ENCODE measurements at regions not wholly inside any gene's neighbourhood (a gene's known extent, or its start where the extent isn't known, plus 50 kb on each side); places are given as distances from the start of the nearest gene placed in this dataset.

- no peak for DNase-seq (ENCODE audit: low spot score)
These were observed 505.9 kb downstream of the SI start for GRCh38 chr3:164572436-164572835.

DNA sequence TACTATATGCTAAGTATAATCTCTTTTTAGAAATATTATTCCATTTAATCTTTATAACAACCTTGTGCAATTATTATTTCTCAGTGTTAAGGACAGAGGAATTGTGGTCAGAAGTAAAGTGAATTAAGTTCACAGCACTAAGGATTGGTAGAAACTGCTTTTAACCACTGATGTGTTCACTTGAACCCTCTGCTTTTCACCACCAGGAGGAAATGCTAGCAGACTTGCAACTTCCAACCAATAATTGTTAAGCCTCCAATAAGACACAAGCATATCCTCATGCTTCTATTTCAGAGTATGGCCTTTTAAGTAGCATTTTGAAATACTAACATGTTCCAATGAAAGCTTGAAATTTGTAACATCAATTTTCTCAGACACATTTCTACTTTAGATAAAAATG is 527.4 kb downstream of the SI start:
- DNase-seq (ENCODE audit: low spot score): no peak

DNA sequence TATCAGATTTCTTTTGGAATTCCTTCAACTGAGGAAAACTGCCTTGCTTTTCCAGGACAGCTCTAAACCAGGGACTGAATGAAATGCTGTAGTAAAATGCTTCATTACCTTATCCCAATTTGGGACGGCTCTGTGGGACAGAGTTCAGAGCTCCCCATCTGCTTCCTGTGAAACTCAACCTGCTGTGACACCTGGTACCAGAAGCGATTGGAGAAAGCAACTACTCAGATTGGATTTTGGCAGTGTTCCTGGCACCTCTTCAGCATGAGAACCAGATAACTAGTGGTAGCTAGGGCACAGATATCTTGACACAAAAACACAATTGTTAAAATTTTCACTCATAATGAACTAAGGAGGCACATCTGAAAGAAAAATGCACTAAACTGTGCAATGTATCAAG is 539.1 kb downstream of the SI start:
- DNase-seq (ENCODE audit: low spot score): no peak

GRCh38 chr3:164537485-164537884 is 540.8 kb downstream of the SI start:
- DNase-seq (ENCODE audit: low spot score): no peak

GRCh38 chr3:164533275-164533674 is 545.0 kb downstream of the SI start:
- DNase-seq (ENCODE audit: low spot score): no peak

- DNase-seq (ENCODE audit: low spot score): no peak
These were observed 552.0 kb downstream of the SI start for GRCh38 chr3:164526250-164526649.

GRCh38 chr3:164524201-164524600 is 554.1 kb downstream of the SI start:
- DNase-seq (ENCODE audit: low spot score): no peak

GRCh38 chr3:164522073-164522763 is 556.1 kb downstream of the SI start:
- DNase-seq (ENCODE audit: low spot score): no peak

- no peak for DNase-seq (ENCODE audit: low spot score)
These were observed 556.7 kb downstream of the SI start for GRCh38 chr3:164521644-164522043.

DNA sequence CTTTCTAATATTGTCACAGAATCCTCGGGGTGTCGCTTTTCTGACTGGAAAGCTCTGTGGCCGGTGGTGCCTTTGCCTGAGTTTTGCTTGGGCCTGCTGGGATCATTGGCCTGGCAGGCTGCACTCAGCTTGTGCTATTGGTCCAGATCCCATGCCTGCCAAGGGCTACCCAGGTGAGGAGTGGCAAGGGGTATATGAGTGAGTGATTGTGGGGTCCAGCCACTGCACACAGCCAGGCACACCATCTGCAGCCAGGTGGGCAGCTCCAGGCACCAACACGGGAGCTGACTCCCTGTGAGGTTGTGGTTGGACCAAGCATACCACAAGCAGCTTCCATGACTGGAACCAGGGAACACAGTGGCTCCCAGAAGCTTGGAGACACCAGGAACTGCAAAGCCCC is 557.2 kb downstream of the SI start:
- DNase-seq (ENCODE audit: low spot score): no peak

- DNase-seq (ENCODE audit: low spot score): no peak
These were observed 563.0 kb downstream of the SI start for GRCh38 chr3:164515256-164515655.

GRCh38 chr3:164514576-164514975 is 563.7 kb downstream of the SI start:
- no peak for DNase-seq (ENCODE audit: low spot score)

GRCh38 chr3:164507886-164508285 is 570.4 kb downstream of the SI start:
- DNase-seq (ENCODE audit: low spot score): no peak

DNA sequence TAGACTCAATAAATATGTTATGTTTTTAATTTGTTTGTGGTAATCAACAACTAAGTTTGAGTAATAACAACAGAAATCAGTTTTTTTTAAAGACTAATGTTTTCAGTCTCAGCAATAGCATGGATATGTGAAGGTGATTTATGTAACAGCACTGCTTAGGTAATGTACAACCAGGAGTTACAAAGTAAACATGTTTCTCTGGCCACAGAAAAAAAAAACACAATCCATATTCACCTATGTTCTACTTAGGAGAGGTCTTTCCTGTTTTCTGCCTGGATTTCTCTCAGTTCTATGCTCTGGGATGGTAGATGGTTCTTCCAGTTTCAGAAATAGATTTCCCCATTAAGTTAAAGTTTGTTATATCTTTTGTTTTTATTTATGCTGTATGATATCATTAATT is 579.4 kb downstream of the SI start:
- DNase-seq (ENCODE audit: low spot score): no peak

DNA sequence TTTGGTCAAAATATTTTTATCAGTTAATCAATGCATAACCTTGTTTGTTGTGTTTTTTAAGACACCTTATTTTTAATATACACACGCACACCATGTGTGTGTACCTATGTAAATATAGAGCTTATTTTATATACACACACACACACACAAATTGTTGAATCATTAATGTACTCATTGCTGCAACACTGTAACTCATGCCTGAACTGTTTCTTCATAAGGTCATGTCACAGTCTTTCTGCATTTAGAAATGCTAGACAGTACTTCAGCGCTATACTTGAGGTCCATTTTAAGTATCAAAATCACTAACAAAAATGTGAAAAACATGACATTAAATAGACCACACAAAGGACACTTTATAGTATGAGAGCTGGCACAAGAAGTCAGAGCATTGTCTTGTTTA is 589.4 kb downstream of the SI start:
- no peak for DNase-seq (ENCODE audit: low spot score)

DNA sequence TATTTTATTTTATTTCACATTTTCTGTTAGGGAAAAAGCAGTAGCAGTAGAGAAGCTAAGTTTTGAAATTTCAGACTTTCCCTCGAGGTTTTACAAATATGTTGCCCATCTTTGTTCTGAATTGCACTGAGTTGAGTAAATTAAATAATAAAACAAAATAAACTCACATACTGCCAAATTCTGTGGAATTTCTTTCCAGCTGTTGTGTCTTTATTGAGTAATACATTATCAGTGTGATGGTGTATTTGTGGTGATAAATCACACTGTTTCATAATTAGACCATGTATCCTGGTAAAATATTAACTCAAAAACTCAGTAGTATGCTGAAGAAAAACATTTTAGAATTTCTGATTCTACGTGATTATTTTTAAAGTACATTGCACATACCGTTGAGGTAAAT is 592.1 kb downstream of the SI start:
- DNase-seq (ENCODE audit: low spot score): no peak

- DNase-seq (ENCODE audit: low spot score): no peak
These were observed 598.3 kb downstream of the SI start for GRCh38 chr3:164479978-164480377.

DNA sequence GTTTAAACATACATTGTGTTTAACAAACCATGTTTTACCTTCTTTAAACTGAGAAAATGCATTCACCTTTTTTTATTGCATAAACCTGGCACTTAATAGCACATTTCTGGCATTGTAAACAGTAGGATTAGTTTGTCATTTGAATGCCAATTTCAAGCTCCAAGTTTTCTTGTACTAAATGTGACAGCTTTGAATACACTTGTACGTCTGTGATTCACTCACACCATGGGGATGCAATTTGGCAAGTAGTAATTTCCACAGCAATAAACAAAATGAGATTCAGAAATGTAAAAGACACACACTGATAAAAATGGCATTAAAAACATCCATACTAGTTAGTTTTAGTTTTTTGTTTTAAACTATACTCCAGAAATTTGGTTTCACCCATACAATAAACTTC is 598.9 kb downstream of the SI start:
- no peak for DNase-seq (ENCODE audit: low spot score)

GRCh38 chr3:164478323-164478722 is 600.0 kb downstream of the SI start:
- DNase-seq (ENCODE audit: low spot score): no peak

DNA sequence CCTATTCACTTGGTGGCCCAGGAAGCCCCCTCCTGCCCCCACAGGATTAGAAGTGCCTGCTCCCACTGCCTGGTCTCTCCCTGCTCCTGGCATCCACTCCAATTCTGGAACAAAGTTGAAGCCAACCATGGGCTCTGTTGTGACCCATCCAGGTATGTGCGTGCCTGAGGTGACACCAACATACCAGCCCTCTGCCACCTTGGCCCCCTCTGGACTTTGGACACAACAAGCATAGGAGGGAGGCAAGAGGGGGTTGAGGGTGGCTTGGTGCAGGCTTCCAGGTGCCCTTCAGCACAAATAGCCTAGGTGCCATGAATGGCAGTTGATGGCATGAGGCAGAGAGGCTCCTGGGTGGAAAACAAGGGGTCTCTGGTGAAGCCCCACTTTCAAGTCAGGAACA is 600.9 kb downstream of the SI start:
- no peak for DNase-seq (ENCODE audit: low spot score)

- no peak for DNase-seq (ENCODE audit: low spot score)
These were observed 601.7 kb downstream of the SI start for GRCh38 chr3:164476631-164477030.

- no peak for DNase-seq (ENCODE audit: low spot score)
These were observed 607.8 kb downstream of the SI start for GRCh38 chr3:164470471-164470870.

DNA sequence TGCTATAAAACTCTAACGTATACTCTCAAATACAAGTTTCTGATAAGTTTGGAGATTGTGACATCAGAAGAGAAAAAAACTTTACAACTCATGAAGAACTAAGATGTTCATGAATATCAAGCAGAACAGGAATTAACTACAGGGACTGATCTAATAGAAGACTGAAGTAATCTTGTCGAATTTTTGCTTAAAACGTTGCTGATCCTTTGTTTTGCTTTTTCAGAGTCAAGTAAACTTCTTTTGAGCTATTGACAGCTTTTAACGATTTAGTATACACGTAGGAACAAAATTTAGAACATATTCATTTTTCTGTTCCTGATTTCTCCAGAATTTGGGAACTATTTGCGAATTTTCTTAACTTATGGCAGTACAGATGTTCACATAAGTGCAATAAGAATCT is 610.2 kb downstream of the SI start:
- DNase-seq (ENCODE audit: low spot score): no peak

DNA sequence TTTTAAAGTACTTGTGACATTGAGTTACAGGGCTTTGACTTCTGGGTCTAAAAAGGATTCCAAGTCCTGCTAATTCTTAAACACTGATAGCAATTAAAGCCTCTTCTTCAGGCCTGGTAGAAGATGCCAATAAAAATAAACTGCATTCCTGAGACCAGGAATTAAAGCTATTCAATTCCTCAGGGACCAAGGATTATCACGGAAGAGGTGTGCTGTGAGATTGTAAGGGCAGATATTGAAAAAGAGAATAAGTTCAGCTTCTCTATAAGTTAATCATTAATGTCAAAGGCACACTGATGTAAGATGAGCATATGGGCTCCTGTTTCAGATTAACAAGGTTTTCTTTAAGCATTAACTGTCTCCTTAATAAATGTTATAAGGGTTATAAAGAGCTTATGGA is 611.3 kb downstream of the SI start:
- no peak for DNase-seq (ENCODE audit: low spot score)

DNA sequence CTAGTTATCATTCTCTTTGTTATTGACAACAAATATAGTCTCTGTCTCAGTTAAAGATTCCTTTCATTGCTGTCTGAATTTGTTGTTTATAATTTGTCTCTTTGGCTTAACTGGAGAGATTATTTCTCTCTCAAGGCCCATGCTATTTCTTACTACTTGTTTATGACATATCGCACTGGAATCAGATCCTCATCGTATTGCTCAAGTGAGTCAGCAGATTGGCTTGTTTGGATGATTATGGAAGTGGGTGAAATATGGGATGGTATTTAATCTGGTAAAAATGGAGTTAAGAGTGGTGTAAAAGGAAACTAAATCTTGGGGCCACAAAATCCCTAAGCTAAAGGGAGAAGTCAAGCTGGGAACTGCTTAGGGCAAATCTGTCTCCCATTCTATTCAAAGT is 613.1 kb downstream of the SI start:
- DNase-seq (ENCODE audit: low spot score): no peak
